SHP77 treated with DMSO at 0.1 percent for 48 hours (cell line): ENCODE measurements at regions not wholly inside any gene's neighbourhood (a gene's known extent, or its start where the extent isn't known, plus 50 kb on each side); places are given as distances from the start of the nearest gene placed in this dataset.

Experiments used
- DNase-seq: peaks from one replicate; lab custom pipeline; 2025; lab: John Stamatoyannopoulos, UW

- DNase-seq, result no peak
Observed at GRCh38 chr6:168883410-168884049, 370.1 kb downstream of the THBS2 start.

GRCh38 chr6:168880271-168880670, 373.4 kb downstream of the THBS2 start:
- DNase-seq, result no peak

- DNase-seq, result peak; percentile 48
Observed at GRCh38 chr6:168877821-168878282, 375.8 kb downstream of the THBS2 start.

GRCh38 chr6:168876956-168877355, 376.7 kb downstream of the THBS2 start:
- no peak for DNase-seq

- no peak for DNase-seq
Observed at GRCh38 chr6:168875811-168876576, 377.7 kb downstream of the THBS2 start.

GRCh38 chr6:168874637-168875036, 379.0 kb downstream of the THBS2 start:
- no peak for DNase-seq

- no peak for DNase-seq
Observed at GRCh38 chr6:168873278-168874190, 380.1 kb downstream of the THBS2 start.

GRCh38 chr6:168871642-168872315, 381.9 kb downstream of the THBS2 start:
- no peak for DNase-seq

- DNase-seq, result no peak
Observed at GRCh38 chr6:168870982-168871381, 382.7 kb downstream of the THBS2 start.

GRCh38 chr6:168867247-168868102, 386.2 kb downstream of the THBS2 start:
- no peak for DNase-seq

- no peak for DNase-seq
Observed at GRCh38 chr6:168866534-168866933, 387.1 kb downstream of the THBS2 start.

- DNase-seq, result no peak
Observed at GRCh38 chr6:168865522-168865921, 388.1 kb downstream of the THBS2 start.

GRCh38 chr6:168864541-168865460, 388.8 kb downstream of the THBS2 start:
- DNase-seq, result no peak

- no peak for DNase-seq
Observed at GRCh38 chr6:168863467-168863866, 390.2 kb downstream of the THBS2 start.

GRCh38 chr6:168862346-168862980, 391.2 kb downstream of the THBS2 start:
- no peak for DNase-seq

GRCh38 chr6:168860987-168861386, 392.7 kb downstream of the THBS2 start:
- no peak for DNase-seq

GRCh38 chr6:168860341-168860740, 393.3 kb downstream of the THBS2 start:
- no peak for DNase-seq

- DNase-seq, result no peak
Observed at GRCh38 chr6:168858926-168859325, 394.7 kb downstream of the THBS2 start.

- no peak for DNase-seq
Observed at GRCh38 chr6:168856914-168857313, 396.7 kb downstream of the THBS2 start.
